Right lobe of liver (tissue), 4 donors: ENCODE measurements at regions not wholly inside any gene's neighbourhood (a gene's known extent, or its start where the extent isn't known, plus 50 kb on each side); places are given as distances from the start of the nearest gene placed in this dataset.

Experiments
- POLR2A ChIP-seq: fragments of 450-650 bp; IDR thresholded peaks from one replicate; pipeline ENCODE4 v1.6.1; 2017; ENCODE audit warnings: antibody characterized with exemption, mild to moderate bottlenecking
- TF ChIP-seq, protein P1 (sequence below), 4 donors: fragments of 200-600 bp in 3 of 4; fragments of 450-650 bp in 1 of 4; IDR thresholded peaks; one replicate each; pipeline versions ENCODE4 v1.5.1 to v1.8.0; 2016 to 2022; ENCODE audit warnings: antibody characterized with exemption in 4 of 4, mild to moderate bottlenecking in 2 of 4
- donor health status: DM: no; HTN: no; CAD: no.
- donor health status: DM: no; HTN: no; CAD: no.
- donor health status: DM: no; HTN: yes; CAD: no.

DNA sequence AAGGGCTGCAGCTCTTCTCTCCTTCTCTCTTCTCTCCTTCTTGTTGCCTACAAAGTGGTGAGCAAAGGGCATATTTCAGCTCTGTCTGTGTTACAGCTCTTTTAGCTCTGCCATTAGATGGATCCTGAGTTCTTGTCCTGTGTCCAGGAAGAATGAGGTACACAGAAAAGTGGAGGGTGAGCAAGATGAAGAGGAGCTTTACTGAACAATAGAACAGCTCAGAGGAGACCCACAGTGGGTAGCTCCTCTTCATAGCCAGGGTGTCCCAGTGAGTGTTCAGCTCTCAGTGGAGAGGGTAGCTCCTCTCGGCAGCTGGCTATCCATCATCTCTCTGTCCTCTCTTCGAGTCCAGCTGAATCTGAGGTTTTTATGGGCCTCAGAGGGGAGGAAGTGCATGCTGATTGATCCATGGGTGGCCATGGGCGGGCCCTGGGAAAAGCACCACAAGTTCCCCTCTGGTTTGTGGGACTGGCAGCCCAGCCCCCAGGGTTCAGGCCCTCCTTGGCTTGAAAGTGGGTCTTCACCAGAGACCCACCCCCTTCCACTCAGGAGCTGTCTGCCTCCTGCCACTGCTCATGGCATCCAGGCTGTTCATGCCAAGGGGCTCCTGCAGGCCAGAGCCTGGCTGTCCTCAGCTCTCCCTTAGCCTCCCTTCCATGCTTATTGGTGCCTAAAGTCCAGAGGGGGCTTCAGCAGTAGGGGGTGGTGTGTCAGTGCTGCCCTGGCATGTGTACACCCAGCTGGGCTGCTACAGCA is 109.1 kb upstream of the FAM180A start:
- no peak for TF ChIP-seq POLR2A
- TF ChIP-seq, protein P1, sequence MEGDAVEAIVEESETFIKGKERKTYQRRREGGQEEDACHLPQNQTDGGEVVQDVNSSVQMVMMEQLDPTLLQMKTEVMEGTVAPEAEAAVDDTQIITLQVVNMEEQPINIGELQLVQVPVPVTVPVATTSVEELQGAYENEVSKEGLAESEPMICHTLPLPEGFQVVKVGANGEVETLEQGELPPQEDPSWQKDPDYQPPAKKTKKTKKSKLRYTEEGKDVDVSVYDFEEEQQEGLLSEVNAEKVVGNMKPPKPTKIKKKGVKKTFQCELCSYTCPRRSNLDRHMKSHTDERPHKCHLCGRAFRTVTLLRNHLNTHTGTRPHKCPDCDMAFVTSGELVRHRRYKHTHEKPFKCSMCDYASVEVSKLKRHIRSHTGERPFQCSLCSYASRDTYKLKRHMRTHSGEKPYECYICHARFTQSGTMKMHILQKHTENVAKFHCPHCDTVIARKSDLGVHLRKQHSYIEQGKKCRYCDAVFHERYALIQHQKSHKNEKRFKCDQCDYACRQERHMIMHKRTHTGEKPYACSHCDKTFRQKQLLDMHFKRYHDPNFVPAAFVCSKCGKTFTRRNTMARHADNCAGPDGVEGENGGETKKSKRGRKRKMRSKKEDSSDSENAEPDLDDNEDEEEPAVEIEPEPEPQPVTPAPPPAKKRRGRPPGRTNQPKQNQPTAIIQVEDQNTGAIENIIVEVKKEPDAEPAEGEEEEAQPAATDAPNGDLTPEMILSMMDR (IDR thresholded peaks at IDR 0.05): no peak
